PFSK-1 (cell line): ENCODE measurements at regions not wholly inside any gene's neighbourhood (a gene's known extent, or its start where the extent isn't known, plus 50 kb on each side); places are given as distances from the start of the nearest gene placed in this dataset.

Experiments used
- FOXP2 ChIP-seq: optimal IDR thresholded peaks from 2 replicates; pipeline ENCODE3; 2011; ENCODE audit warnings: borderline replicate concordance, control low read depth, inconsistent platforms; ENCODE audit not compliant: insufficient read depth; ENCODE audit errors: extremely low read length, extremely low read depth
- POLR2AphosphoS5 ChIP-seq: IDR thresholded peaks from 2 replicates; pipeline ENCODE4 v1.6.1; 2012; ENCODE audit warnings: low read depth, mild to moderate bottlenecking, control low read depth, low read length, moderate library complexity
- REST ChIP-seq, 2 experiments: IDR thresholded peaks; 2 replicates each; pipeline versions ENCODE4 v1.6.1 to v1.8.0; 2011 to 2012; ENCODE audit warnings: low read depth in 2 of 2, low read length in 2 of 2, control low read depth in 1 of 2, inconsistent platforms in 1 of 2, mild to moderate bottlenecking in 1 of 2, moderate library complexity in 1 of 2; ENCODE audit not compliant: insufficient read depth in 1 of 2
- SIN3A ChIP-seq: IDR thresholded peaks from 2 replicates; pipeline ENCODE4 v1.6.1; 2012; ENCODE audit warnings: mild to moderate bottlenecking, low read length, moderate library complexity, borderline replicate concordance; ENCODE audit not compliant: insufficient read depth
- TAF1 ChIP-seq: IDR thresholded peaks from 2 replicates; pipeline ENCODE4 v1.6.1; 2012; ENCODE audit warnings: low read length, control low read depth, borderline replicate concordance; ENCODE audit not compliant: insufficient read depth

DNA sequence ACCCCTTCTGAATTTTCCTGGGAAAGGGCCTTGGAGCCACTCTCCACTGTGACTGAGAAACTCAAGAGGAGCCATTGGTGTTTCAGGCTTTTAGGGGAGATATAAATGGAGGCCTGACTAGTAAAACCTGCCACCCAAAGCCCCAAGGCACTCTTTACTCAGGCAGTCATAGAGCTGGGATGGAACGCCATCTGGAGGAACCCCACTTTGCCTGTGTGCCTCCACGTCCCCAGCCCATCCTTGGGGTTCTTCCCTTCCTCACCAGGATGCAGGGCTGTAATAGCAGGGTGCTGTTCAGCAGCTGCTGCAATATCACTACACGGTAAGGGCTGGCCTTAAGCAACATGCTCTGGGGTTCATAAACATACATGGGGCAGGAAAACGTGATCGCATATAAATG is 232.6 kb downstream of the BAMBI start:
- TF ChIP-seq SIN3A (no peak), REST (IDR thresholded peaks at IDR 0.05; ENCODE audit: insufficient read depth in 1 of 2, low read depth in 2 of 2, low read length in 2 of 2) (no peak), TAF1 (no peak), POLR2AphosphoS5 (no peak), FOXP2 (no peak)
